HFFc6 (cell line): ENCODE measurements at regions not wholly inside any gene's neighbourhood (a gene's known extent, or its start where the extent isn't known, plus 50 kb on each side); places are given as distances from the start of the nearest gene placed in this dataset.

Experiments
- DNase-seq: peaks from one replicate; pipeline ENCODE4 v3.0.0-alpha.2; 2018
- H3K27ac Mint-ChIP-seq: 2 replicates; pipeline ENCODE4 v1.8.0; 2020; ENCODE audit warnings: mild to moderate bottlenecking, mixed read lengths
- H3K27me3 Mint-ChIP-seq: 2 replicates; pipeline ENCODE4 v1.8.0; 2021; ENCODE audit warnings: mild to moderate bottlenecking, moderate library complexity, mixed read lengths; ENCODE audit not compliant: insufficient read depth
- H3K36me3 Mint-ChIP-seq: 2 replicates; pipeline ENCODE4 v1.8.0; 2021; ENCODE audit warnings: low read depth, mixed read lengths
- H3K4me1 Mint-ChIP-seq: 2 replicates; pipeline ENCODE4 v1.8.0; 2020; ENCODE audit warnings: low read depth, mixed read lengths
- H3K4me3 Mint-ChIP-seq: 2 replicates; pipeline ENCODE4 v1.8.0; 2020; ENCODE audit warnings: mild to moderate bottlenecking, moderate library complexity, mixed read lengths
- H3K9me3 Mint-ChIP-seq: 2 replicates; pipeline ENCODE4 v1.8.0; 2020; ENCODE audit warnings: mild to moderate bottlenecking, mixed read lengths
- CTCF ChIP-seq: fragments of 200-600 bp; sonication (generic); IDR thresholded peaks from 2 replicates; pipeline ENCODE4 v1.5.0; 2021; ENCODE audit warnings: antibody characterized with exemption, mild to moderate bottlenecking

GRCh38 chr10:27446091-27446918 lies 57.8 kb upstream of the RAB18 start:
- H3K27me3 Mint-ChIP-seq, result no peaks in the 10 kb centered on the region; the same call in 1 of the 2 replicates
- H3K9me3 Mint-ChIP-seq, result no peaks in the 10 kb centered on the region
- peak; percentile 63 for DNase-seq
- H3K36me3 Mint-ChIP-seq, result no peaks in the 10 kb centered on the region
- TF ChIP-seq CTCF, result peak; percentile 74
- H3K27ac Mint-ChIP-seq, result peak overlapping the region; percentile 49; the same call in 1 of the 2 replicates
- H3K4me3 Mint-ChIP-seq, result peak overlapping the region; percentile 60
- peaks cover 32% of the 10 kb centered on the region for H3K4me1 Mint-ChIP-seq

- Mint-ChIP-seq H3K9me3 (no peaks in the 10 kb centered on the region), H3K27ac (no peak overlapping the region), H3K27me3 (no peaks in the 10 kb centered on the region; the same call in 1 of the 2 replicates), H3K36me3 (no peaks in the 10 kb centered on the region), H3K4me3 (no peak overlapping the region), H3K4me1 (peaks cover 32% of the 10 kb centered on the region)
- DNase-seq, result no peak
- no peak for TF ChIP-seq CTCF
Observed at GRCh38 chr10:27445070-27445469, 59.0 kb upstream of the RAB18 start.

- no peak for TF ChIP-seq CTCF
- Mint-ChIP-seq H3K9me3 (no peaks in the 10 kb centered on the region), H3K4me3 (no peak overlapping the region), H3K4me1 (no peaks in the 10 kb centered on the region), H3K27ac (no peak overlapping the region), H3K27me3 (peaks cover 3% of the 10 kb centered on the region), H3K36me3 (no peaks in the 10 kb centered on the region)
- no peak for DNase-seq
Observed at GRCh38 chr10:27440478-27440877, 63.6 kb upstream of the RAB18 start.

GRCh38 chr10:27440021-27440420 lies 64.1 kb upstream of the RAB18 start:
- H3K4me3 Mint-ChIP-seq, result no peak overlapping the region

GRCh38 chr10:27439101-27439500 lies 65.0 kb upstream of the RAB18 start:
- TF ChIP-seq CTCF, result no peak
- DNase-seq, result no peak
- Mint-ChIP-seq H3K27ac (no peak overlapping the region), H3K4me3 (no peak overlapping the region), H3K36me3 (no peaks in the 10 kb centered on the region), H3K4me1 (no peaks in the 10 kb centered on the region), H3K9me3 (no peaks in the 10 kb centered on the region), H3K27me3 (peaks cover 3% of the 10 kb centered on the region)

More at GRCh38 chr10:27440021-27440420, 64.1 kb upstream of the RAB18 start:
- no peaks in the 10 kb centered on the region for H3K36me3 Mint-ChIP-seq
- no peak for DNase-seq
- H3K27ac Mint-ChIP-seq, result no peak overlapping the region
- no peaks in the 10 kb centered on the region for H3K4me1 Mint-ChIP-seq
- H3K9me3 Mint-ChIP-seq, result no peaks in the 10 kb centered on the region
- no peak for TF ChIP-seq CTCF
- H3K27me3 Mint-ChIP-seq, result peaks cover 3% of the 10 kb centered on the region
